NB4 (cell line): ENCODE measurements at regions not wholly inside any gene's neighbourhood (a gene's known extent, or its start where the extent isn't known, plus 50 kb on each side); places are given as distances from the start of the nearest gene placed in this dataset.

Source experiments
- MYC ChIP-seq: IDR thresholded peaks from 2 replicates; pipeline ENCODE4 v1.6.1; 2011; ENCODE audit warnings: low read depth, low read length
- POLR2A ChIP-seq: IDR thresholded peaks from 2 replicates; pipeline ENCODE4 v1.6.1; 2011; ENCODE audit warnings: mild to moderate bottlenecking; ENCODE audit not compliant: insufficient read length; ENCODE audit errors: extremely low read depth
- TF ChIP-seq, protein P1 (sequence below): IDR thresholded peaks from one replicate; pipeline ENCODE4 v1.5.1; 2012; ENCODE audit warnings: low read depth, low read length

DNA sequence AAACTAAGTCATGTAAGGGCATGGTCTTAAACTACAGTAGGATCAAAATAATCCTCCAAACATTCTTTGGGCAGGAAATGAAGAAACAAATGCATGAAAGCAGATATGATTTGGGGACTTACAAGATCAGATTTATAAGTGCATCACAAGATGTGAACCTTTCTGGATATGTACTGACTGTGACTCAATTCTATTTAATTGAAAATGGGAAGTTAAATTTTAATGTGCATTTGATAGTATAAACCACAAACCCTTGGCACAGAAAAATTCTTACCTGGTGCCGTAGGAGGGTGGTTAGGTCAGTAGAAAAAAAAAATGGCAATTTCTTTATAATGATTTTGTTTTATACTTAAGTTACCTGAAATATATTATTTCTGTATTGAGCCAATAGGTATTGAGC lies 262.5 kb upstream of the TGFBR2 start:
- TF ChIP-seq, protein P1, sequence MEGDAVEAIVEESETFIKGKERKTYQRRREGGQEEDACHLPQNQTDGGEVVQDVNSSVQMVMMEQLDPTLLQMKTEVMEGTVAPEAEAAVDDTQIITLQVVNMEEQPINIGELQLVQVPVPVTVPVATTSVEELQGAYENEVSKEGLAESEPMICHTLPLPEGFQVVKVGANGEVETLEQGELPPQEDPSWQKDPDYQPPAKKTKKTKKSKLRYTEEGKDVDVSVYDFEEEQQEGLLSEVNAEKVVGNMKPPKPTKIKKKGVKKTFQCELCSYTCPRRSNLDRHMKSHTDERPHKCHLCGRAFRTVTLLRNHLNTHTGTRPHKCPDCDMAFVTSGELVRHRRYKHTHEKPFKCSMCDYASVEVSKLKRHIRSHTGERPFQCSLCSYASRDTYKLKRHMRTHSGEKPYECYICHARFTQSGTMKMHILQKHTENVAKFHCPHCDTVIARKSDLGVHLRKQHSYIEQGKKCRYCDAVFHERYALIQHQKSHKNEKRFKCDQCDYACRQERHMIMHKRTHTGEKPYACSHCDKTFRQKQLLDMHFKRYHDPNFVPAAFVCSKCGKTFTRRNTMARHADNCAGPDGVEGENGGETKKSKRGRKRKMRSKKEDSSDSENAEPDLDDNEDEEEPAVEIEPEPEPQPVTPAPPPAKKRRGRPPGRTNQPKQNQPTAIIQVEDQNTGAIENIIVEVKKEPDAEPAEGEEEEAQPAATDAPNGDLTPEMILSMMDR, result no peak
- TF ChIP-seq POLR2A, result no peak
- no peak for TF ChIP-seq MYC
